ENCODE measurements at regions not wholly inside any gene's neighbourhood (a gene's known extent, or its start where the extent isn't known, plus 50 kb on each side); places are given as distances from the start of the nearest gene placed in this dataset.

DNA sequence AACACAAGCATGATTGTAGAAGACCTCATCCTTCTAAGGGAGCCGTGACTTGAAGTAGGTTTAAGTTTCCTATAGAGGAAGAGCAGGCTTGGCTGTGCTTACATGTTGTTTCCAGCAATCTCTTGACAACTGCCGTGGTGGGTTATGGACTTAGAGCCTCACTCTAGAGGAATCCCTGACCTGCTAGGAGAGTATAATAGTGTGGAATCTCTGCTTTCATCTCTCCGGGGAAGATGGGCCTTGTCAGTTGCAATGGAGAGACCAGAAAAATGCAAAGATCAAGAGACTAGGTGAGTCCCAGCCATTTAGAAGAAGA, 137.6 kb downstream of the MIS18A start:
- Histone ChIP-seq H3K27ac (no peak overlapping the region), H3K9me3 (peaks cover 0 to 13% (median 4%) of the 10 kb centered on the region in 8 donors), H3K27me3 (replicated peaks in 1 of 7) (no peaks in the 10 kb centered on the region), H3K4me3 (no peak overlapping the region), H3K36me3 (no peaks in the 10 kb centered on the region), H3K4me1 (no peaks in the 10 kb centered on the region)
- intact Hi-C loops (cut with DNase I; ENCODE audit: low total_unique reads) = no loop called here
- 78 to 86% (median 80%) methylated on average over 3 of the region's 3 CpGs for WGBS, 5 donors
- DNase-seq = no peak
- TF ChIP-seq POLR2A (IDR thresholded peaks at IDR 0.05) (no peak), POLR2AphosphoS5 (IDR thresholded peaks at IDR 0.05) (no peak)
- TF ChIP-seq, protein P1, sequence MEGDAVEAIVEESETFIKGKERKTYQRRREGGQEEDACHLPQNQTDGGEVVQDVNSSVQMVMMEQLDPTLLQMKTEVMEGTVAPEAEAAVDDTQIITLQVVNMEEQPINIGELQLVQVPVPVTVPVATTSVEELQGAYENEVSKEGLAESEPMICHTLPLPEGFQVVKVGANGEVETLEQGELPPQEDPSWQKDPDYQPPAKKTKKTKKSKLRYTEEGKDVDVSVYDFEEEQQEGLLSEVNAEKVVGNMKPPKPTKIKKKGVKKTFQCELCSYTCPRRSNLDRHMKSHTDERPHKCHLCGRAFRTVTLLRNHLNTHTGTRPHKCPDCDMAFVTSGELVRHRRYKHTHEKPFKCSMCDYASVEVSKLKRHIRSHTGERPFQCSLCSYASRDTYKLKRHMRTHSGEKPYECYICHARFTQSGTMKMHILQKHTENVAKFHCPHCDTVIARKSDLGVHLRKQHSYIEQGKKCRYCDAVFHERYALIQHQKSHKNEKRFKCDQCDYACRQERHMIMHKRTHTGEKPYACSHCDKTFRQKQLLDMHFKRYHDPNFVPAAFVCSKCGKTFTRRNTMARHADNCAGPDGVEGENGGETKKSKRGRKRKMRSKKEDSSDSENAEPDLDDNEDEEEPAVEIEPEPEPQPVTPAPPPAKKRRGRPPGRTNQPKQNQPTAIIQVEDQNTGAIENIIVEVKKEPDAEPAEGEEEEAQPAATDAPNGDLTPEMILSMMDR (IDR thresholded peaks at IDR 0.05 in 8 of 11, conservative IDR thresholded peaks at IDR 0.05 in 3 of 11) = no peak

DNA sequence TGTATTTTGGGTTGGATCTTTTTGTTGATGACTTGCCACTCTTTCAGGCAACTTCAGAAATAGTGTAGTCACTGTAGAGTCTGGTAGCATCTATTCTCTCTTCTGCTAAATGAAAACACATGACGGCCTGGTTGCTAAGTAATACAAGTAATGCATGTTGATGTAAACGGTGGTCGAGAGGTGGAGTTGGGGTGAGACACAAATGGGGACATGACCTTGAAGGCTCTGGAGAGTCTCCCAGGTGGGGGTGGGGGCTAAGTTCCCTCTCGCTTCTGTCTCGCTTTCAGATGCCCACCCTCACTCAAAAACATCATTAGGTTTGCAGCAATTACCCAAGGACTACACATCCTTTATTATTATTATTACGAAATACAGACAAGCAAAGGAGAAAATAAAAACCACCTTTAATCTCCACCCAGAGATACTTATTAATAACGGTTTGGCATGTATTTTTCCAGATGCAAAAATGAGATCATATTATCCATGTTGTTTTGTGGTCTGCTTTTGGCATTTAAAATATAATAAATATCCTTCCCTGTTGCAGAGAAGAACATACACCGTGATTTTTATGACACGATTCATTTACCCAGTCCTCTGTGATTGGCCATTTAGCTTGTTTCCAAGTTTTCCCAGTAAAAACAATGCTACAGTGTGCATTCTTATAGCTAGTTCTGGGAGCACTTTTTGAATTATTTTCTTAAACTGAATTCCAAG, 138.1 kb downstream of the MIS18A start:
- DNase-seq = no peak
- intact Hi-C loops (cut with DNase I; ENCODE audit: low total_unique reads) = no loop called here
- H3K4me1 ChIP-seq = no peaks in the 10 kb centered on the region
- WGBS, 5 donors = 74 to 77% (median 76%) methylated on average over 9 of the region's 9 CpGs
- H3K9me3 ChIP-seq = peaks cover 0 to 13% (median 4%) of the 10 kb centered on the region in 8 donors
- H3K4me3 ChIP-seq = no peak overlapping the region
- H3K27ac ChIP-seq = no peak overlapping the region
- no peaks in the 10 kb centered on the region for H3K27me3 ChIP-seq (replicated peaks in 1 of 7)
- no peaks in the 10 kb centered on the region for H3K36me3 ChIP-seq
- TF ChIP-seq POLR2A (IDR thresholded peaks at IDR 0.05) (no peak), POLR2AphosphoS5 (IDR thresholded peaks at IDR 0.05) (no peak)
- TF ChIP-seq, protein P1 (IDR thresholded peaks at IDR 0.05 in 8 of 11, conservative IDR thresholded peaks at IDR 0.05 in 3 of 11) = no peak

DNA sequence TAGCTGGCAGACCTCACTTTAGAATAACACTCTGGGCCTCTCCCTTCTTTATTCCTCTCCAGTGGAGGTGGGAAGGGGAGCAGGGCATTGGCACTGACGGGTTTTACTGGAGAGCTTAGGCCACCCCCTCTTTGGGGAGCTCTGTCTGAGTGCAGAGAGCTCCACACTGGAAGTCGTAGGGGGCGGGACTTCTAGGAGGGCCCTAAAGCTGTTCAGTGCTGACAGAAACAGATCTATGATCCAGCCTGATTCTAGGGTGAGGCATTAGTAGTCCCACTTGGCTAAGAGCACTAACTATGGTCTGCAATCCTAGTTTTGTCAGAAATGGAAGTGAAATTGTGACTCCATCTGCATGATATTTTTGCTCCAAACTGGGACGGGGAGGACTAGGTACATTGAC, 138.7 kb downstream of the MIS18A start:
- 76 to 90% (median 78%) methylated on average over 4 of the region's 4 CpGs for WGBS, 5 donors
- TF ChIP-seq POLR2AphosphoS5 (IDR thresholded peaks at IDR 0.05) = no peak
- TF ChIP-seq, protein P1 (IDR thresholded peaks at IDR 0.05 in 8 of 11, conservative IDR thresholded peaks at IDR 0.05 in 3 of 11) = no peak
- no peak for TF ChIP-seq POLR2A (IDR thresholded peaks at IDR 0.05)
- Histone ChIP-seq H3K4me3 (no peak overlapping the region), H3K27me3 (replicated peaks in 1 of 7) (no peaks in the 10 kb centered on the region), H3K4me1 (no peaks in the 10 kb centered on the region), H3K27ac (no peak overlapping the region), H3K9me3 (peaks cover 0 to 13% (median 4%) of the 10 kb centered on the region in 8 donors), H3K36me3 (no peaks in the 10 kb centered on the region)
- DNase-seq = no peak
- intact Hi-C loops (cut with DNase I; ENCODE audit: low total_unique reads) = no loop called here

DNA sequence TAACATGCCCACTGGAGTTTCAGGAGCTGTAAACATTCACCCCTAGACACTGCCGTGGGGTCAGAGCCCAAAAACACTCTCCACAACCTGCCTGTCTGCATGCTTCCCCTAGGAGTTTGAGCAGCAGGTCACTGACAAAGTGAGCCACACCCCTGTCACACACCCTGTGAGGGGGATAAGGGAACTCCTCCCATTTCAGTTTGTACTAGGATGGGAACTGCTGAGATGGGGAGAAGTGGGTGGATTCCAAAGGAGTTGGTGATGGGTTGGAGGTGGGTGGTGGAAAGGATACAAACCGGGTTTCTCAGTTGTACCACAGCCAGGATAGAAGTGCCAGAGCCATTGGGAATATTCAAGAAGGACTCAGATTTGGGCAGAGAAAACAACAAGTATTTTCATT, 140.2 kb downstream of the MIS18A start:
- no peaks in the 10 kb centered on the region for H3K36me3 ChIP-seq
- no peaks in the 10 kb centered on the region for H3K4me1 ChIP-seq
- TF ChIP-seq POLR2A (IDR thresholded peaks at IDR 0.05) (no peak), POLR2AphosphoS5 (IDR thresholded peaks at IDR 0.05) (no peak)
- DNase-seq = no peak
- intact Hi-C loops (cut with DNase I; ENCODE audit: low total_unique reads) = no loop called here
- H3K27ac ChIP-seq = no peak overlapping the region
- peaks cover 0 to 13% (median 4%) of the 10 kb centered on the region in 8 donors for H3K9me3 ChIP-seq
- 69 to 90% (median 85%) methylated on average over 2 of the region's 2 CpGs for WGBS, 5 donors
- no peak overlapping the region for H3K4me3 ChIP-seq
- H3K27me3 ChIP-seq (replicated peaks in 1 of 7) = peaks cover 0 to 8% (median 0%) of the 10 kb centered on the region in 7 donors

Data from spleen (tissue), 11 donors.